Left colon (tissue), 2 donors: ENCODE measurements at regions not wholly inside any gene's neighbourhood (a gene's known extent, or its start where the extent isn't known, plus 50 kb on each side); places are given as distances from the start of the nearest gene placed in this dataset.
A peak's percentile ranks its signal among the peaks of the same experiment; 100 is the strongest.

Source experiments
- ATAC-seq: fragments of 200-7000 bp; cut with Tn5 transposase; one replicate; pipeline ENCODE4 v1.9.1; 2020; ENCODE audit warnings: mild to moderate bottlenecking, moderate library complexity
- DNase-seq, 2 donors: peaks; one replicate each; pipeline ENCODE4 v3.0.0-alpha.2; 2020
- intact Hi-C, 2 donors: fragments of 100-400 bp; cut with DNase I in 1 of 2; cut with micrococcal nuclease in 1 of 2; formaldehyde crosslinking; loops; one replicate each; pipeline versions ENCODE4 v1.11.2 to v1.14.0; 2022; cut with DNase I, micrococcal nuclease
- donor health status: DM: no; HTN: no; CAD: no.
- donor health status: DM: yes; HTN: yes; CAD: no.

DNA sequence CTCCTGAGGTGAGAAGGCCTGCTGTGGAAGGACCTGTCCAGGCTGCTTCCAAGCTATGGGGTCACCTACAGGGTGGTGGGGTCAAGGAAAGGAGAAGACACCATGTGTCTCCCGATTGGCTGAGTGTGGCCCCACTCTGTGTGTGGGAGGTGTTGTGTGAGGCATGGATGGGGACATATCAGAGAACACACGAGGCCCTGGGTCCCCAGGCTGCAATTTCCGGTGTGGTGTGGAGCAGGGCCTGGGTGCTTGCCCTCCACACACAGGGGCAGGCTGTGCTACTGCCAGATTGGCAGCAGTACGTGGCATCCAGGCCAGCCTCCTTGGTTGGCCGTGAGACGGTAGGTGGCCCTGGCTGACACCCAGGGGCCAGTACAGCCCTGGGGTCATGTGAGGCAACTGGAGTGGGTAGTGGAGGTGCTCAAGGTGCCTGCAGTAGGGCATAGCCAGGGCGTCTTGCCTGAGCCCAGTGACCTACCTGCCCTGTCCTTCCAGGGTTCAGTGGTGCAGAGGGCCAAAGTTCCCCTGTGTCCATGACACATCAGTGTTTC is 233.8 kb downstream of the SNRPN start:
- DNase-seq, result no peak
- intact Hi-C loops, result no loop called here
- ATAC-seq, result no peak

DNA sequence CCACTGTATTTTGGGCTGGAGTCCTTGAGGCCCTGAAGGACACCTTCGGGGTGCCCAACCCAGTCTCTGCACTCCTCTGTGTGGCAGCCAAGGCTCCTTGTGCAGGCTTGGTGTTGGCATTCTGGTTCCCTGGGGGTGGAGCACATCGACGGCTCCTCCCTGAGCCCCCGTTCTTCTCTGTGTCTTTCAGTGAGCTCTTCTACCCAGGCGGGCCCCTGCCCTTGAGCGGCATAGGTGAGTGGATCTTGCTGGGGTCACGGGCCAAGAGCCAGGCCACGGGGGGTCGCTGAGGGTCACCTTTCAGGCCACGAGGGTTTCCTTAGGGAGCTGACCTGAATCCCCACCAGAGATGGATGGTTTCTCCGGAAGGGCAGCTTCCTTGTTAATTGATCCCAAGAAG is 234.8 kb downstream of the SNRPN start:
- ATAC-seq (no peak), DNase-seq (no peak)
- intact Hi-C loops, result no loop called here

DNA sequence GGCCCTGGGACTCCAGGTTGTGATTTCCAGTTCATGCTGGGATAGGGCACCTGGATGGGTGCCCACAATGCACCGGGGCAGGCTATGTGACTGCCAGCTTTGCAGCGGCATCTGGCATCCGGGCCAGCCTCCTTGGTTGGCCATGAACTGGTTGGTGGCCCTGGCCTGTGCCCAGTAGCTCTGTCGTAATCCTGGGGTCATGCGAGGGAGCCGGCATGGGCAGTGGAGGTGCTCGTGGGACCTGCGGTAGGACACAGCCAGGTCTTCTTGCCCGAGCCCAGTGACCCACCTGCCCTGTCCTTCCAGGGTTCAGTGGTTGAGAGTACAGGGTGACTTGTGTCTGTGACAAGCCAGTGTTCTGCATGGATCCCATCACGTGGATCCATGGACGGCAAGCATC is 237.9 kb downstream of the SNRPN start:
- ATAC-seq (no peak), DNase-seq (no peak)
- intact Hi-C loops, result no loop called here

DNA sequence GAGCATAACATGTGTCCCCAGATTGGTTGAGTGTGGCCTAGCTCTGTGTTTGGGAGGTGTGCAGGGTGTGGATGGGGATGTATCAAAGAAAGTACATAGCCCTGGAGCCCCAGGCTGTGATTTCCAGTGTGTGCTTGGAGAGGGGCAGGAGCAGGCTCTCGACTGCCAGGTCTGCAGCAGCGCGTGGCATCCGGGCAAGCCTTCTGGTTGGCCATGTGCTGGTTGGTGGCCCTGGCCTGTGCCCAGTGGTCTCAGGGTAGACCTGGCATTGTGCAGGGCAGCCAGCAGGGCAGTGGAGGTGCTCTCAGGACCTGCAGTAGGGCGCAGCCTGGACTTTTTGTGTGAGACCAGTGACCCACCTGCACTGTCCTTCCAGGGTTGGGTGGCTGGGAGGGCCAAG is 231.5 kb downstream of the UBE3A start:
- intact Hi-C loops, result no loop called here
- DNase-seq (no peak), ATAC-seq (no peak)

DNA sequence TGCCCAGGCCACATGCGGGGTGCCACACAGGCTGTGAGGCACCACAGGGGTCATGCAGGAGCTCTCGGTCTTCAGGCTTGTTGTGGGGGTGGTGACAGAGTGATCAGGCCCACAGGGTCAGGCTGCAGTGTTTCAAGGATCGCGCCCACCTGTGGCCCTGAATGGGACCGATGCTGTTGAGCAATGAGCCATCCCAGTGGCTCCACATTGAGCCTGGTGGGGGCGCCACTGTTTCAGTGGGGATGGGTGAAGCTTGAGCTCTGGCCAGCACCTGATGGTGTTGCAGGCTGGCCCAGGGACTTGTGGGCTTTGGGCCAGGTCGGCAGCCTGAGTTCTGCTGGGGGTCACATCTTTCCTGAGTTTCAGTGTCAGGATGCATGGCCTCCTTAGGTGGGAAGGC is 230.1 kb downstream of the UBE3A start:
- no peak for ATAC-seq
- intact Hi-C loops, result no loop called here
- DNase-seq, result no peak

DNA sequence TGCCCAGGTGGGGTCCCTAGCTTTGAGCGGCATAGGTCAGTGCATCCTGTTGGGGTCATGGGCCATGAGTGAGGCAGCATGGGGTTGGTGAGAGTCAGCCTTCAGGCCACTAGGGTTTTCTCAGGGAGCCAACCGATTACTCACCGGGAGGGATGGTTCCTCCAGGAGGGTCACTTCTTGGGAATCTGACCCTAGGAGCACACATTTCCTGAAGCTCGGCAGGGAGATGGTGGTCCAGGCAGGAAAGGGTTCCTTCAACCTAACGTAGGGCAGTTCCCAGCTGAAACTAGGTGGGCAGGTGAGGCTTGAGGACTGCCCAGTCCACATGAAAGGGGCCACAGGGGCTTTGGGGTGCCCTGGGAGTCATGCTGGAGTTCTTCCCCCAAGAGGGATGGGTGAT is 218.0 kb downstream of the UBE3A start:
- no peak for DNase-seq
- intact Hi-C loops, result no loop called here
- no peak for ATAC-seq

DNA sequence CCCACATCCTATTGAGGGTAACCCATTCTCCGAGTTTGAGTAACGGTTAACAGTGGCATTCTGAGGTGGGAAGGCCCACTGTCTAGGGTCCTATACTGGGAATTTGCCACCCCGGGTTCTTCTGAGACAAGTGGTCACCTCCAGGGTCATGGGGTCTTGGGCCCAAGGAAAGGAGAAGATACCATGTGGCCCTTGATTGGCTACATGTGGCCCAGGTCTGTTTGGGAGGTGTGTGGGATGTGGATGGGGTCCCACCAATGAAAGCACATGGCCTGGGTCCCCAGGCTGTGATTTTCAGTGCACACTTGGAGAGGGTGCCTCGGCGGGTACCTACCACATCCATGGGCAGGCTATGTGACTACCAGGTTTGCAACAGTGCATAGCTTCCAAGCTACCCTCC is 214.4 kb downstream of the UBE3A start:
- ATAC-seq, result no peak
- intact Hi-C loops, result no loop called here
- no peak for DNase-seq

DNA sequence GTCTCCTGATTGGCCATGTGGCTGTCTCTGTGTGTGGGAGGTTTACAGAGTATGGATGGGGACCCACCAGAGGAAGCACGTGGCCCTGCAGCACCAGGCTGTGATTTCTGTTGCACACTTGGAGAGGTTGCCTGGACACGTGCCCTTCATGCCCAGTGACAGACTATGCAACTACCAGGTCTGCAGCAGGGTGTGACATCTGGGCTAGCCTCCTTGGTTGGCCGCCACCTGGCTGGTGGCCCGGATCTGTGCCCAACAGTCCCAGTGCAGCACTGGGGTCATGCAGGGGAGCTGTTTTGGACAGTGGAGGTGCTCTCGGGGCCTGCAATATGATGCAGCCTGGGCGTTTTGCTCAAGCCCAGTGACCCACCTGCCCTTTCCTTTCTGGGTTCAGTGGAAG is 212.5 kb downstream of the UBE3A start:
- intact Hi-C loops, result no loop called here
- ATAC-seq, result no peak
- DNase-seq, result no peak

DNA sequence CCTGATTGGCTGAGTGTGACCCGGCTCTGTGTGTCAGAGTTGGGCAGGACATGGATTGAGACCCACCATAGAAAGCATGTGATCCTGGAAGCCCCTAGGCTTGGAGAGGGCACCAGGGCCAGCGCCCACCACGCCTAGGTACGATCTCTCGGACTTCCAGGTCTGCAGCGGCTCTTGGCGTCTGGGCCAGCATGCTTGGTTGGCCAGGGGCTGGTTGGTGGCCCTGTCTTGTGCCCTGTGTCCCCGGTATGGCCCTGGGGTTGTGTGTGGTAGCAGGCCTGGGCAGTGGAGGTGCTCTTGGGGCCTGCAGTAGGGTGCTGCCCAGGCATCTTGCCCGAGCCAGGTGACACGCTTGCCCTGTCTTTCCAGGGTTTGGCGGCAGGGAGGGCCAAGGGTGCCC is 210.6 kb downstream of the UBE3A start:
- ATAC-seq (no peak), DNase-seq (no peak)
- intact Hi-C loops, result no loop called here

DNA sequence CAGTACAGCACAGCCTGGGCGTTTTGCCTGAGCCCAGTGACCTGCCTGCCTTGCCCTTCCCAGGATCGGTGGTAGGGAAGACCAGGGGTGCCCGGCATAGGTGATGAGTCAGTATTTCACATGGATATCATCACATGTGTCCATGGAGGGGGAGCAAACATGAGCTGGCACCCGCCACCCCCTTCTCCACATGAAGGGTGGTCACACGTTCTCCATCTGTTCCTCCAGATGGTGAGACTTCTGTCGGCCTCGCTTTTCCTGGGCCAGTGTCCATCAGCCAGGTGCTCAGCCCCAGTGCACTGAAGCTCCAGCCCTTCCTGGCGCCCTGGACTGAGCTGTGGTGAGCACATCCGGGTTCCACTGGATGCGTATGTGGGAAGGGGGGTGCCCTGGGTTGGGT is 208.4 kb downstream of the UBE3A start:
- intact Hi-C loops, result no loop called here
- DNase-seq (no peak), ATAC-seq (no peak)

DNA sequence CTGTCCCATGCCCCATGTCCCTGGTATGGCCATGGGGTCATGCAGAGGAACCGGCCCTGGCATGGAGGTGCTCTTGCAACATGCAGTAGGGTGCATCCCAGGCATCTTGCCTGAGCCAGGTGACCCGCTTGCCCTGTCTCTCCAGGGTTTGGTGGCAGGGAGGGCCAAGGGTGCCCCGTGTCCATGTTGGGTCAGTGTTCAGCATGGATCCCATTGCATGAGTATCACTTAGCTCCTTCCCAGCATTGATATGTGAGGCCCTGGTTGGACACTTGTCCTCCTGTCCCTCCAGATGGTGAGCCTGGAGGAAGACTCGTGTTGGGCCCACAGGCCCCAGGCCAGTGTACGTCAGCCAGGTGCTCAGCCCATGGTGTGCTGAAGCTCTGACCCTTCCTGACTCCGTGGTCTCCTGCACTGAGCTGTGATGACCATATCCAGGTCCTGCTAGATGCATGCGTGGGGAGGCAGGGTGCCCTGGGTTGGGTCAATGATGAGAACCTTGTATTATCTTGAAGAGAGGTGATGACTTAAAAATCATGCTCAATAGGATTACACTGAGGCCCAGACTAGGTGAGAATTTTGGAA is 205.0 kb downstream of the UBE3A start:
- DNase-seq, result no peak
- ATAC-seq, result no peak
- intact Hi-C loops, result no loop called here

DNA sequence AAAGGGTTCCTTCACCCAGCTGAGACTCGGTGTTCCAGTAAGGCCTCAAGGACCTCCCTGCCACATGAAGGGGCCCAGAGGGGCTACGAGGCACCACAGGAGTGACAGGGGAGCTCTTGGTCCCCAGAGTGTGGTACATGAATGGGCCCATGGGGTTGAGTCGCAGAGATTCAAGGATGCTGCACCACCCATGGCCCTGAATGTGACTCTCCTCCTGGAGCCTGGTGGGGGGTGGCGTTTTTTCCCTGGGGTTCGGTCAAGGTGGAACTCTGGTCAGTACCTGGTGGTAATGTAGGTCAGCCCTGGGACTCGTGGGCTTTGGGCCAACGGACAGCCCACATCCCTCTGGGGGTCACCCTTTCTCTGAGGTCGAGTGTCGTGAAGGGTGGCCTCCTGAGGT is 204.0 kb downstream of the UBE3A start:
- ATAC-seq (no peak), DNase-seq (no peak)
- intact Hi-C loops, result no loop called here

DNA sequence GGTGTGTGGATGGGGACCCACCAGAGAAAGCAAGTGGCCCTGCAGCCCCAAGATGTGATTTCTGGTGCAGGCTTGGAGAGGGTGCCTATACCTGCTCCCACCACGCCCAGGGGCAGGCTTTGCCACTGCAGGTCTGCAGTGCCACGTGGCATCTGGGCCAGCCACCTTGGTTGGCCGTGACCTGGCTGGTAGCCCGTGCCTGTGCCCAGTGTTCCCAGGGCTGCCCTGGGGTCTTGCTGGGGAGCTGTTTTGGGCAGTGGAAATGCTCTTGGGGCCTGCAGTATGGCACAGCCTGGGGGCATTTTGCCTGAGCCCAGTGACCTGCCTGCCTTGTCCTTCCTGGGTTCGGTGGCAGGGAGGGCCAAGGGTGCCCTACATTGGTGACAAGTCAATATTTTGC is 203.4 kb downstream of the UBE3A start:
- no peak for DNase-seq
- intact Hi-C loops, result no loop called here
- ATAC-seq, result no peak

DNA sequence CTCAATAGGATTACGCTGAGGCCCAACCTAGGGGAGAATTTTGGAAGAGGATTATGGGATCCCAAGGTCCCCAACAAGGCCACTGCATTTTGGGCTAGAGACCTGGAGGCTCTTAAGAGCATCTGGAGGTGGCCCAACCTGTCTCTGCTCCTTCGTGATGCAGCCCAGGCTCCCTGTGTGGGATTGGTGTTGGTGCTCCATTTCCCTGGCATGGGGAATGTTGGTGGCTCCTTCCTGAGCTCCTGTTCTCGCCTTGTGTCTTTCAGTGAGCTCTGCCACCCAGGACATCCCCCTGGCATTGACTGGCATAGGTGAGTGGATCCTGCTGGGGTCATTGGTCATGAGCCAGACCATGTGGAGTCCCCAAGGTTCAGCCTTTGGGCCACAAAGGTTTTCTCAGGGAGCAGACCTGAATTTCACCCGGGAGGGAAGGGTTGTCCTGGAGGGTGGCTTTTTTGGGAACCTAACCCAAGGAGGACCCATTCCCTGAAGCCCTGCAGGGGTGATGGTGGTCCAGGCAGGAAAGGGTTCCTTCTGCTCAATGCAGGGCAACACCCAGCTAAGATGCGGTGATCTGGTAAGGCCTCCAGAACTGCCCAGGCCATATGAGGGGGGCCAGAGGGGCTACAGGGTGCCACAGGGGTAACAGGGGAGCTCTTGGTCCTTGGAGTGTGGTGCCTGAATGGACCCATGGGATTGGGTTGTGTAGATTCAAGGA is 202.5 kb downstream of the UBE3A start:
- intact Hi-C loops, result no loop called here
- DNase-seq (no peak), ATAC-seq (no peak)

DNA sequence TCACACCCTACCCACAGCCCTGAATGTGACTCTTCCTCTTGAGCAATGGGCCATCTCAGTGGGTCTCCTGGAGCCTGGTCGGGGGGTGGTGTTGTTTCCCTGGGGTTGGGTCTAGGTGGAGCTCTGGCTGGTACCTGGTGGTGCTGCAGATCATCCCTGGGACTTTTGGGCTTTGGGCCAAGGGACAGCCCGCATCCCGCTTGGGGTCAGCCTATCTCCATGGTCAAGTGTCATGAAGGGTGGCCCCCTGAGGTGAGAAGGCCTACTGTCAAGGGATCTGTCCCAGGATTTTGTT is 202.0 kb downstream of the UBE3A start:
- DNase-seq, result no peak
- no peak for ATAC-seq
- intact Hi-C loops, result no loop called here

DNA sequence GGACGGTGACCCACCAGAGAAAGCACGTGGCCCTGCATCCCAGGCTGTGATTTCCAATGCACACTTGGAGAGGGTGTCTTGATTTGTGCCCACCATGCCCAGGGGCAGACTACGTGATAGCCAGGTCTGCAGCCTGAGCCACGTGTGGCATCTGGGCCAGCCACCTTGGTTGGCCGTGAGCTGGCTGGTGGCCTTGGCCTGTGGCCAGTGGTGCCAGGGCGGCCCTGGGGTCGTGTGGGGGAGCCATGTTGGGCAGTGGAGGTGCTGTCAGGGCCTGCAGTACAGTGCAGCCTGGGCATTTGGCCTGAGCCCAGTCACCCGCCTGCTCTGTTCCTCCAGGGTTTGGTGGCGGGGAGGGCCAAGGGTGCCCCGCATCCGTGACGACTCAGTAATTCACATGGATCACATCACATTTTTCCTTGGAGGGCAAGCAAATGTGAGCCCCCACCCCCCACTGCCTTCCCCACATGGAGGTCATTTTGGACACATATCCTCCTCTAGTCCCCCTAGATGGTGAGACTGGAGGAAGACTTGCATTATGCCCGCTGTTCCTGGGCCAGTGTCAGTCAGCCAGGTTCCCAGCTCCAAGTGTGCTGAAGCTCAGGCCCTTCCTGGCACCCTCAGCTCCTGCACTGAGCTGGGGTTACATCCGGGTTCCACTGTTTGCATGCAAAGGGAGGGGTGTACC is 201.4 kb downstream of the UBE3A start:
- ATAC-seq, result no peak
- intact Hi-C loops, result no loop called here
- no peak for DNase-seq

DNA sequence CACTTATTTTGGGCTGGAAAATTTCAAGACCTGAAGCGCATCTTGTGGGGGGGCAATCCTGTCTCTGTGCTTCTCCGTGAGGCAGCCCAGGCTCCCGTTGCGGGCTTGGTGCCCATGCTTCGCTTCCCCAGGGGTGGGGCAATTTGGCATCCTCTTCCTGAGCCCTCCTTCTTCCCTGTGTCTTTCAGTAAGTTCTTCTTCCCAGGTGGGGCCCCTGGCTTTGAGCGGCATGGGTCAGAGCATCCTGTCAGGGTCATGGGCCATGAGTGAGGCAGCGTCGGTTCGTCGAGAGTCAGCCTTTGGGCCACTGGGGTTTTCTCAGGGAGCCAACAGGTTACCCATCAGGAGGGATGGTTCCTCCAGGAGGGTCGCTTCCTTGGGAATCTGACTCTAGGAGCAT is 200.7 kb downstream of the UBE3A start:
- ATAC-seq, result no peak
- DNase-seq, result no peak
- intact Hi-C loops, result no loop called here

DNA sequence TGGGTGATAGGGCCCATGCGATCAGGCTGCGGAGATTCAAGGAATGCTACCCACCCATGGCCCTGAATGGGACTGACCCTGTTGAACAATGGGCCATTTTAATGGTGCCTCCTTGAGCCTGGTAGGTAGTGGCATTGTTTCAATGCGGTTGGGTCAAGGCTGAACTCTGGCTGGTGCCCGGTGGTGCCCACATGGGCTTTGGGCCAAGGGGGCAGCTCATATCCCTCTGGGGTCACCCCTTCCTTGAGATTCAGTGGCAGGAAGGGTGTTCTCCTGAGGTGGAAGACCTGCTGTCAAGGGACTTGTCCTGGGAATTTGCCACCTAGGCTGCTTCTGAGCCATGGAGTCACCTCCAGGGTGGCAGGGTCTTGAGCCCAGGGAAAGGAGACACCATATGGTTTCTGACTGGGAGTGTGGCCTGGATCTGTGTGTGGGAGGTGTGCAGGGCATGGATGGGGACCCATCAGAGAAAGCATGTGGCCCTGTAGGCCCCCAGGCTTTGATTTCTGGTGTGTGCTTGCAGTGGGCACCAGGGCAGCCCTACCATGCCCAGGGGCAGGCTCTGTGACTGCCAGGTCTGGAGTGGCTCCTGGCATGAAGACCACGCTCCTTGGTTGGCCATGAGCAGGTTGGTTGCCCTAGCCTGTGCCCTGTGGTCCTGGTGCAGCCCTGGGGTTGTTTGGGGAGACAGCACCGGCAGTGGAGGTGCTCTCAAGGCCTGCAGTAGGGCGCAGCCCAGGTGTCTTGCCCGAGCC is 199.9 kb downstream of the UBE3A start:
- intact Hi-C loops, result no loop called here
- ATAC-seq (no peak), DNase-seq (no peak)

DNA sequence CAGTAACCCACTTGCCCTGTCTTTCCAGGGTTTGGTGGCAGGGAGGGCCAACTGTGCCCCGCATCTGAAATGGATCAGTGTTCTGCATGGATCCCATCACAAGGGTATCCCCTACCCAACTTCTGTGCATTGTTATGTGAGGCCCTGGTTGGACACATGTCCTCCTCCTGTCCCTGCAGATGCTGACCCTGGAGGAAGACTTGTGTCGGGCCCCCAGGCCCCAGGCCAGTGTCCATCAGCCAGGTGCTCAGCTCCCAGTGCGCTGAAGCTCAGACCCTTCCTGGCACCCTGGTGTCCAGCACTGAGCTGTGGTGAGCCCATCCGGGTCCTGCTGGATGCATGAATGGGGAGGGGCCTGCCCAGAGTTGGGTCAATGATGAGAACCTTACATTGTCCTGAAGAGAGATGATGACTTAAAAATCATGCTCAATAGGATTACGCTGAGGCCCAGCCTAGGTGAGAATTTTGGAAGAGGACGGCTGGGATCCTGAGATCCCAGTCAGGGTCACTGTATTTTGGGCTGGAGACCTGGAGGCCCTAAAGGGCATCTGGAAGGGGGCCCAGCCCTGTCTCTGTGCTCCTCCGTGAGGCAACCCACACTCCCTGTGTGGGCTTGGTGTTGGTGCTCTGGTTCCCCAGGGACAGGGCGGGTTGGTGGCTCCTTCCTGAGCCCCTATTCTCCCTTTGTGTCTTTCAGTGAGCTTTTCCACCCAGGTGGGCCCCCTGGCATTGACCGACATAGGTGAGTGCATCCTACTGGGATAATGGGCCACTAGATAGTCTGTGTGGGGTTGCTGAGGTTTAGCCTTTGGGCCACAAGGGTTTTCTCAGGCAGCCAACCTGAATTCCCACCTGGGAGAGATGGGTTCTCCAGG is 199.1 kb downstream of the UBE3A start:
- ATAC-seq (no peak), DNase-seq (peak in 1 of 2 donors; percentile 14)

More for the DNA sequence above, 199.1 kb downstream of the UBE3A start:
- intact Hi-C loops, result no loop called here
